HEK293 (cell line): ENCODE measurements at regions not wholly inside any gene's neighbourhood (a gene's known extent, or its start where the extent isn't known, plus 50 kb on each side); places are given as distances from the start of the nearest gene placed in this dataset.
A peak's percentile ranks its signal among the peaks of the same experiment; 100 is the strongest.

Experiments used
- CTCF ChIA-PET: fragments of 350-600 bp; formaldehyde crosslinking; extraction: SDS; loops from one replicate; lab custom pipeline; 2021; ENCODE audit warnings: antibody characterized with exemption; lab: Yijun Ruan, JAX
- POLR2A ChIA-PET: fragments of 300-600 bp; formaldehyde crosslinking; extraction: SDS; loops from one replicate; lab custom pipeline; 2020; ENCODE audit warnings: antibody characterized with exemption, inconsistent platforms; lab: Yijun Ruan, JAX
- H3K27ac ChIP-seq: fragments of 200-500 bp; sonication (Bioruptor generic); 2 replicates; pipeline ENCODE4 v1.5.1; 2014; ENCODE audit warnings: low read depth, low read length, control low read depth, inconsistent platforms; ENCODE audit errors: extremely low read depth
- H3K36me3 ChIP-seq, 2 experiments: fragments of 200-500 bp in 1 of 2; sonication (Bioruptor generic) in 1 of 2; 1 replicate in 1 of 2; 2 replicates in 1 of 2; pipeline ENCODE4 v1.5.1; 2014 to 2017; ENCODE audit warnings: inconsistent platforms in 2 of 2, low read length in 2 of 2; ENCODE audit not compliant: control insufficient read depth in 2 of 2, insufficient read depth in 1 of 2
- H3K4me1 ChIP-seq: fragments of 200-500 bp; sonication (Bioruptor generic); 2 replicates; pipeline ENCODE4 v1.5.1; 2014; ENCODE audit warnings: mild to moderate bottlenecking, low read length, inconsistent platforms; ENCODE audit not compliant: control insufficient read depth, insufficient read depth
- H3K4me3 ChIP-seq: 2 replicates; pipeline ENCODE4 v1.5.1; 2011; ENCODE audit warnings: low read depth, mild to moderate bottlenecking, control low read depth, low read length, moderate library complexity
- H3K9me3 ChIP-seq: fragments of 200-500 bp; sonication (Bioruptor generic); 2 replicates; pipeline ENCODE4 v1.5.1; 2014; ENCODE audit warnings: low read depth, low read length, inconsistent platforms; ENCODE audit not compliant: control insufficient read depth, insufficient read depth
- OVOL3 ChIP-seq: fragments of 450-650 bp; formaldehyde crosslinking; IDR thresholded peaks from 2 replicates; pipeline ENCODE4 v1.5.1; 2016; ENCODE audit warnings: missing biosample characterization, missing genetic modification characterization
- SCRT2 ChIP-seq: fragments of 450-650 bp; formaldehyde crosslinking; IDR thresholded peaks from 2 replicates; pipeline ENCODE4 v1.5.1; 2016; ENCODE audit warnings: missing biosample characterization, missing genetic modification characterization
- YY1 ChIP-seq: fragments of 450-650 bp; formaldehyde crosslinking; IDR thresholded peaks from 2 replicates; pipeline ENCODE4 v1.5.1; 2018; ENCODE audit warnings: missing biosample characterization, missing genetic modification characterization
- ZEB2 ChIP-seq: fragments of 450-650 bp; formaldehyde crosslinking; IDR thresholded peaks from 2 replicates; pipeline ENCODE4 v1.5.1; 2016; ENCODE audit warnings: missing biosample characterization, missing genetic modification characterization
- ZFP69B ChIP-seq: fragments of 450-650 bp; formaldehyde crosslinking; IDR thresholded peaks from 2 replicates; pipeline ENCODE4 v1.5.1; 2016; ENCODE audit warnings: missing biosample characterization, missing genetic modification characterization
- ZNF138 ChIP-seq: fragments of 450-650 bp; formaldehyde crosslinking; IDR thresholded peaks from 2 replicates; pipeline ENCODE4 v1.5.1; 2016; ENCODE audit warnings: missing biosample characterization, missing genetic modification characterization, borderline replicate concordance
- ZNF184 ChIP-seq: fragments of 450-650 bp; IDR thresholded peaks from 2 replicates; pipeline ENCODE4 v1.5.1; 2018; ENCODE audit warnings: missing biosample characterization, mild to moderate bottlenecking, missing genetic modification characterization
- ZNF214 ChIP-seq: fragments of 450-650 bp; formaldehyde crosslinking; IDR thresholded peaks from 2 replicates; pipeline ENCODE4 v1.5.1; 2017; ENCODE audit warnings: missing biosample characterization, mild to moderate bottlenecking, missing genetic modification characterization, borderline replicate concordance
- ZNF248 ChIP-seq: fragments of 450-650 bp; formaldehyde crosslinking; IDR thresholded peaks from 2 replicates; pipeline ENCODE4 v1.5.1; 2017; ENCODE audit warnings: missing biosample characterization, missing genetic modification characterization
- ZNF404 ChIP-seq: fragments of 450-650 bp; formaldehyde crosslinking; IDR thresholded peaks from 2 replicates; pipeline ENCODE4 v1.5.1; 2017; ENCODE audit warnings: missing biosample characterization, missing genetic modification characterization
- ZNF501 ChIP-seq: fragments of 450-650 bp; formaldehyde crosslinking; IDR thresholded peaks from 2 replicates; pipeline ENCODE4 v1.5.1; 2016; ENCODE audit warnings: missing biosample characterization, missing genetic modification characterization
- ZNF549 ChIP-seq: fragments of 450-650 bp; IDR thresholded peaks from 2 replicates; pipeline ENCODE4 v1.5.1; 2018; ENCODE audit warnings: missing biosample characterization, missing genetic modification characterization, mild to moderate bottlenecking, inconsistent platforms, moderate library complexity
- ZNF585B ChIP-seq: fragments of 450-650 bp; formaldehyde crosslinking; IDR thresholded peaks from 2 replicates; pipeline ENCODE4 v1.5.1; 2016; ENCODE audit warnings: missing biosample characterization, missing genetic modification characterization
- ZNF785 ChIP-seq: fragments of 450-650 bp; formaldehyde crosslinking; IDR thresholded peaks from 2 replicates; pipeline ENCODE4 v1.5.1; 2016; ENCODE audit warnings: missing biosample characterization, missing genetic modification characterization
- ZNF843 ChIP-seq: fragments of 450-650 bp; formaldehyde crosslinking; IDR thresholded peaks from 2 replicates; pipeline ENCODE4 v1.5.1; 2016; ENCODE audit warnings: missing biosample characterization, missing genetic modification characterization
- ZXDB ChIP-seq: fragments of 450-650 bp; formaldehyde crosslinking; IDR thresholded peaks from 2 replicates; pipeline ENCODE4 v1.5.1; 2016; ENCODE audit warnings: missing biosample characterization, missing genetic modification characterization
- TF ChIP-seq, protein P1 (sequence below): fragments of 450-650 bp; formaldehyde crosslinking; IDR thresholded peaks from 2 replicates; pipeline ENCODE4 v1.5.1; 2017; ENCODE audit warnings: missing biosample characterization, missing genetic modification characterization
- TF ChIP-seq, protein P2 (sequence below): fragments of 450-650 bp; formaldehyde crosslinking; IDR thresholded peaks from 2 replicates; pipeline ENCODE4 v1.5.1; 2016; ENCODE audit warnings: missing biosample characterization, missing genetic modification characterization

DNA sequence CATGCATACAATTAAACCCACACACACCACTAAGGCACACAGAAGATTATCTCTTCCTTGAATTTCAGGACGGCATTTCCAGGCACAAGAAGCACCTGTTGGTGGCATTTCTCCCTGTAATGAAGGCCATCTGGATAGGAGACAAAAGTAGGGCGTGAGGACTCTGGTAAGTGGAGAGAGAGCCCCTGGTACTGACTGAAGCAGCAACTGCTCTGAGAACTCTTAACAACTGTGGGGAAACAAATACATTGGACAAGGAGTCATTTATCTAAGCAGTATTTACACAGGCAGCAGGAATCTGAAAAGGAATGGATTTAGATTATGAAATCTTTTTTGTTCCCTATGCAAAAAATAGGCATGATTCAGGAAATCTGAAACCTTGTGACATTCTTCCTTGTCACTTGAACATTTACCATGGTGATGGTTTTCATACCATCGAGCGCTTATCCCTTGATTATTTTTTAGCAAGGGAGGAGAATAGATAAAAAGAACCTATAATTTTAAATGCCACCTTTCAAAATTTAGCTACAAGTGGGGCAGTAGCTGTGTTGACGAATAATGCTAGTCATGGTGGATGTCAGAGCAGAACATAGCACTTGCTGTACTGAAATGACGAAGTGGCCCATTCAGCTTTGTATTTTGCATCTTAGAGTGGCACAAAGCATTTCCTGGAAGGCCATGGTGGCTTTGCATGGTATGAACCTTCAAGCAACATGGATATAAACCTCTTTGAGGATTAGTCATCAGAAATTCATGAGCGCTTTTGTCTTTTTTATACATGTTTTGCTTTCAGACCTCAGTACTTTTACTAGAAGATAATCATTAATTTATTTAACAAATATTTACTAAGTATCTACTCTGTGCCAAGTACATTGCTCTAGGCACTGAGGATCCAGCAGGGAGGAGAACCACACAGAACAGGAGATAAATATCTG, 362.0 kb downstream of the ADGRL2 start:
- H3K4me3 ChIP-seq: no peak overlapping the region
- no peak for TF ChIP-seq ZNF404 (tag by site-specific recombination)
- peak; percentile 20; the same call in 1 of the 2 replicates for TF ChIP-seq SCRT2 (tag by site-specific recombination)
- TF ChIP-seq, all 188 proteins: peak for 1
- no peaks in the 10 kb centered on the region for H3K9me3 ChIP-seq
- H3K36me3 ChIP-seq: no peaks in the 10 kb centered on the region
- POLR2A ChIA-PET: no interaction called here
- CTCF ChIA-PET: interaction anchor here (0.6 kb wide), 1 partner anchor 138 kb away, joined by 5 read pairs; no protein-coding TSS in a partner anchor
- no peaks in the 10 kb centered on the region; the same call in 1 of the 2 replicates for H3K4me1 ChIP-seq
- no peak overlapping the region for H3K27ac ChIP-seq

DNA sequence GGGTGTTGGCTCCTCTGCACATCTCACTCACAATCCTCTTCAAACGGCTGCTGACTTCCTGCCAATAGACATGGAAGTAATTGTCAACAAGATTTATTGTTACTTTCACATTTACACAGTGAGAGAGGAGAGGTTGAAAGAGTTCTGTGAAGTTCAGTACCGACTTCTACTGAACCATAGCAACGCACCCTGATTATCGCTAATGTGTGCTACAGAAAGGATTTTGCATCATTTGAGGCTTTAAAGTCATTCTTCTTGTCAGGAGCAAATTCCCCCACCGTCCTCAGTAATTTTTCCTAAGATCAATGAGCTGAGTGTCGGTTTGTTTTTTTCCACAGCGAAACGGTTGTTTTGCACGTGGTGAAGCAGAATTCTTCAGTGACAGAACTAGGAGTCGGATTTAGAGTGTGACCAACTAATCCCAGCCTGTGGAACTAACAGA, 361.0 kb downstream of the ADGRL2 start:
- ChIA-PET POLR2A (no interaction called here), CTCF (interaction anchor here (0.6 kb wide), 1 partner anchor 137 kb away, joined by 5 read pairs; no protein-coding TSS in a partner anchor)
- Histone ChIP-seq H3K4me1 (no peaks in the 10 kb centered on the region), H3K4me3 (no peak overlapping the region), H3K27ac (no peak overlapping the region), H3K9me3 (no peaks in the 10 kb centered on the region), H3K36me3 (no peaks in the 10 kb centered on the region)
- no peak for TF ChIP-seq ZNF184
- TF ChIP-seq, protein P1, sequence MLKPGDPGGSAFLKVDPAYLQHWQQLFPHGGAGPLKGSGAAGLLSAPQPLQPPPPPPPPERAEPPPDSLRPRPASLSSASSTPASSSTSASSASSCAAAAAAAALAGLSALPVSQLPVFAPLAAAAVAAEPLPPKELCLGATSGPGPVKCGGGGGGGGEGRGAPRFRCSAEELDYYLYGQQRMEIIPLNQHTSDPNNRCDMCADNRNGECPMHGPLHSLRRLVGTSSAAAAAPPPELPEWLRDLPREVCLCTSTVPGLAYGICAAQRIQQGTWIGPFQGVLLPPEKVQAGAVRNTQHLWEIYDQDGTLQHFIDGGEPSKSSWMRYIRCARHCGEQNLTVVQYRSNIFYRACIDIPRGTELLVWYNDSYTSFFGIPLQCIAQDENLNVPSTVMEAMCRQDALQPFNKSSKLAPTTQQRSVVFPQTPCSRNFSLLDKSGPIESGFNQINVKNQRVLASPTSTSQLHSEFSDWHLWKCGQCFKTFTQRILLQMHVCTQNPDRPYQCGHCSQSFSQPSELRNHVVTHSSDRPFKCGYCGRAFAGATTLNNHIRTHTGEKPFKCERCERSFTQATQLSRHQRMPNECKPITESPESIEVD (tag by site-specific recombination): peak; percentile 75

DNA sequence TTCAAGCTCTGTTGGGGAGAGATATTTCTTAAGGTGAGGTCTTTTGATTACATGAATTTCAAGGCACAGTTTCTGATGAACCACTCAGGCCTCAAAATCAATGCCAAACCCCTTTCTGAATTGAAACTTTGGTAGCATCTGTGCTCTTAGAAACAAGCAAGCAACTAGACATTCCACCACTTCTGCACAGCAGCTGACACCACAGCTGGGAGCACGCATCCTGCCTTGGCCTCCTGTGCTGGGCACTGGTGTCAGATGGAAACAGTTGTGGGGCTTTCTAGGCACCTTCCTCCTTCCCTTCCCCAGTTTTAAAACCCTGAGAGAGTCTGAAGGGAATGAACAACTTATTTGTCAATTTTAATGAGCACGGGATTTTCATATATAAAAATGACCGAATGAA, 360.2 kb downstream of the ADGRL2 start:
- H3K4me3 ChIP-seq: no peak overlapping the region
- ChIA-PET CTCF (interaction anchor here (0.6 kb wide), 1 partner anchor 307 kb away, joined by 4 read pairs; no protein-coding TSS in a partner anchor), POLR2A (no interaction called here)
- no peaks in the 10 kb centered on the region for H3K36me3 ChIP-seq
- H3K9me3 ChIP-seq: no peaks in the 10 kb centered on the region
- no peak overlapping the region for H3K27ac ChIP-seq
- TF ChIP-seq ZNF138 (tag by site-specific recombination) (no peak), ZEB2 (tag by site-specific recombination) (no peak), ZXDB (no peak), ZNF549 (tag by site-specific recombination) (no peak), ZNF214 (tag by site-specific recombination) (no peak), ZFP69B (tag by site-specific recombination) (no peak), ZNF501 (tag by site-specific recombination) (no peak), ZNF843 (tag by site-specific recombination) (no peak)
- TF ChIP-seq, protein P2, sequence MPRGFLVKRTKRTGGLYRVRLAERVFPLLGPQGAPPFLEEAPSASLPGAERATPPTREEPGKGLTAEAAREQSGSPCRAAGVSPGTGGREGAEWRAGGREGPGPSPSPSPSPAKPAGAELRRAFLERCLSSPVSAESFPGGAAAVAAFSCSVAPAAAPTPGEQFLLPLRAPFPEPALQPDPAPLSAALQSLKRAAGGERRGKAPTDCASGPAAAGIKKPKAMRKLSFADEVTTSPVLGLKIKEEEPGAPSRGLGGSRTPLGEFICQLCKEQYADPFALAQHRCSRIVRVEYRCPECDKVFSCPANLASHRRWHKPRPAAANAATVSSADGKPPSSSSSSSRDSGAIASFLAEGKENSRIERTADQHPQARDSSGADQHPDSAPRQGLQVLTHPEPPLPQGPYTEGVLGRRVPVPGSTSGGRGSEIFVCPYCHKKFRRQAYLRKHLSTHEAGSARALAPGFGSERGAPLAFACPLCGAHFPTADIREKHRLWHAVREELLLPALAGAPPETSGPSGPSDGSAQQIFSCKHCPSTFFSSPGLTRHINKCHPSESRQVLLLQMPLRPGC (tag by site-specific recombination): no peak
- no peaks in the 10 kb centered on the region for H3K4me1 ChIP-seq

DNA sequence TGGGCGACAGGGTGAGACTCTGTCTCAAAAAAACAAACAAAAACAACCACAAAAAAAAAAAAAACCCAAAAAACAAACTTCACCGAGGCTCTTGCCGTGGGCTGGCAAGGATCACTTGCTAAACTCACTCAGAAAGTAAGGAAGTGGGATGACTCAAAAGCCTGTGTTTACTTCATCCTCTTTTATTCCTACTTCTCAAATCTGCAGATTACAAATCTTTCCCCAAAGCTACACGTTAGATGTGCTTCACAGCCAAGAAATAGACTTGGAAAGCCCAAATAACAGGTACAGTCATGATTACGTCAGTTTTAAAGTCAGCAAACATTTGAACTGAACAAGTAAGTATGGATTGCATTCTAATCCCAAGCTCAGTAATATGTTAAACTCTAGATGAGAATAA, 359.3 kb downstream of the ADGRL2 start:
- POLR2A ChIA-PET: no interaction called here
- Histone ChIP-seq H3K27ac (no peak overlapping the region), H3K4me3 (no peak overlapping the region), H3K9me3 (no peaks in the 10 kb centered on the region), H3K36me3 (no peaks in the 10 kb centered on the region), H3K4me1 (no peaks in the 10 kb centered on the region)
- CTCF ChIA-PET: interaction anchor here (0.6 kb wide), 1 partner anchor 308 kb away, joined by 4 read pairs; no protein-coding TSS in a partner anchor
- TF ChIP-seq OVOL3 (tag by site-specific recombination) (no peak), ZXDB (no peak), ZNF585B (tag by site-specific recombination) (no peak), ZNF248 (no peak), YY1 (tag by site-specific recombination) (no peak), ZNF785 (no peak)
